ENCODE measurements at regions not wholly inside any gene's neighbourhood (a gene's known extent, or its start where the extent isn't known, plus 50 kb on each side); places are given as distances from the start of the nearest gene placed in this dataset.

- DNase-seq = no peak
- intact Hi-C loops (cut with DNase I) = no loop called here
Measured at GRCh38 chr4:23943478-23943877, 53.6 kb upstream of the PPARGC1A start.

DNA sequence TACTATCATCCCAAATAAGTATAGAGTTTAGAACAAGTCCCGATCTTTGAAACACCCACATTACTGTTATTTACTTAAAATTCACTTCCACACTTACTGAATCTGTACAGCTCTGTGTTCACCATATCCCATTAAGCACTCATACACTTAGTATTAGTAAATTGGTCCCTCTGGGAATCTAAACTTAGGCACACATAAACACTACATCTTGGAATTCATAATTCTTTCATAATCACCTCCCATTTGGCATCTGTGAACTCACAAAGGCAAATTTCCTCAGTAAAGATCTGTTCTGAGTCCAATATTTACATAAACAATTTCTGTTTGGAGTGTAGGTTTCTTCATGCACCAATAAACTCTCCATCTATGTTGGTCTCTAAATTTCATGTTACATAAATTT is 52.6 kb upstream of the PPARGC1A start:
- DNase-seq = no peak
- intact Hi-C loops (cut with DNase I) = no loop called here

Measured in posterior cingulate gyrus (tissue), 11 donors.